Epithelial cell of prostate (primary cell): ENCODE measurements at regions not wholly inside any gene's neighbourhood (a gene's known extent, or its start where the extent isn't known, plus 50 kb on each side); places are given as distances from the start of the nearest gene placed in this dataset.

Experiments used
- DNase-seq: peaks from one replicate; pipeline ENCODE4 v3.0.0-alpha.2; 2011; ENCODE audit warnings: low read depth, low spot score
- H3K27ac ChIP-seq: fragments of 450-650 bp; 2 replicates; pipeline ENCODE4 v1.5.1; 2017; ENCODE audit warnings: mild to moderate bottlenecking

DNA sequence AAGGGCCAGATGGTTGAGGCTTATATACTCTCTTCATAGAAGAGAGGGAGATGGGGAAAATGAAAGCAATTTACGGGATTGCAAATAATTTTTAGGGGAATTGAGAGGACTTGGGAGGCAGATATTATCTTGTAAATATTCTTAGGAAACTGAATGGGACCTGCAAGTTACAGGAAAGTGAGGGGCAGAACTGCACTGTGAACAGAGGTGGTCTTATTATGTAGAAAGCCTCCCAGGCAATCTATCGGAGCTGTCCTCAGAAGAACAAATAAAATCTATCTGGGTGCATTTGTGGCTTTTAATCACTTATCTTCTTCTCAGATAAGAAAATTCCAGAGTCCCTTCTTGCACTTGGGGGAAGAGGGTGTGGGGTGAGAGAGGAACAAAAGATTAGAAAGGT, 223.5 kb downstream of the RHOU start:
- H3K27ac ChIP-seq = no peak overlapping the region
- no peak for DNase-seq

DNA sequence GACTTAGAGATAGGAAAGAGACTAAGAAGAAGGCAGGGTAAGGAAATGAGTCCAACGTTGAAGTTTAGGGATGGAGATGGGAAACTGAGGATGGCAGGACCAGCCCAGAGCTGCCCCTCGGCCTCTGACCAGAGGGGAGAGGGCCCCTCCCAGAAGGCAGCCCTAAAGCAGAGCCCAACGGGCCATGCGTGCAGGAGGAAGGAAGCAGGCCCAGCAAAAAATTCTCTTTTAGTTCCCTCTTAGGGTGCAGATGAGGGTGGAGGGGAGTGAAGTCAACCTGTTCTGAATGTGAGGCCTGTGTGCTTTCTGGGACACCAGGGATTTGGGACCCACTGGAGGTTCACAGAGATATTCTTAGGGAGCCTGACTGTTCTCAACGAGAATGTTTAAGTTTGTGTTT, 225.4 kb downstream of the RHOU start:
- DNase-seq = no peak
- H3K27ac ChIP-seq = no peak overlapping the region

DNA sequence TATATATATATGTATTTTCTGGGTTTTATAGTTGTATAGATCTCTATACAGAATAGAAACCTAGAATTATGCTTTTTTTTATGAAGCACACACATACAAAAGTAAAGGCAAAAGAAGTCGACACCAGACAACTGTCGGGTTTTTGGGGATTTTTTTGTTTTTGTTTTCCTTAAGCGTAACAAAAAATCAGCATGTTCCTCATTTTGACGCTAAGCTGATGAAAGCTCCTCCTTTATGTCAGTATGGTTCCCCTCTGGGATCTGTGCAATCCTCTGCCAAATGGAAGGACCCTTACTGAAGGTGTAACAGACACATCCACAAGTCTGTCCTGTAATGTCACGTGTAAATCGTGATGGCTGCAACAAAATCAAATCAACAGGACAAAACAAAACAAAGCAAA, 226.2 kb downstream of the RHOU start:
- no peak for DNase-seq
- no peak overlapping the region for H3K27ac ChIP-seq

DNA sequence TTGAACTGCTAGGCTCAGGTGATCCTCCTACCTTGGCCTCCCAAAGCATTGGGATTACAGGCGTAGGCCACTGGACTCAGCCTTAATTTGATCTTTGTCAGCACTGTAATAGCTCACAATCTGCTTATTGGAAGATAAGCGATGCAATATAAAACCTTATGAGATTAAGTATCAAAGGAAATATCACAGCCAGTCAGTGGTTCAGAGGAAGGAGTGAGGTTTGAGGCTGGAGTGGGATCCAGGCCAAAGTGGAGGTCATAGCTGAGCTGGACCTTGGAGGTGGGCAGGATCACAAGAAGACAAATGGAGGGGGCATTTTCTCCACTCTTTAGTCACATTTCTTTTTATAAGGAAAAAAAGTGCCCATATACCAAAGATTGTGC, 228.5 kb downstream of the RHOU start:
- no peak for DNase-seq
- peak overlapping the region; percentile 46 for H3K27ac ChIP-seq

DNA sequence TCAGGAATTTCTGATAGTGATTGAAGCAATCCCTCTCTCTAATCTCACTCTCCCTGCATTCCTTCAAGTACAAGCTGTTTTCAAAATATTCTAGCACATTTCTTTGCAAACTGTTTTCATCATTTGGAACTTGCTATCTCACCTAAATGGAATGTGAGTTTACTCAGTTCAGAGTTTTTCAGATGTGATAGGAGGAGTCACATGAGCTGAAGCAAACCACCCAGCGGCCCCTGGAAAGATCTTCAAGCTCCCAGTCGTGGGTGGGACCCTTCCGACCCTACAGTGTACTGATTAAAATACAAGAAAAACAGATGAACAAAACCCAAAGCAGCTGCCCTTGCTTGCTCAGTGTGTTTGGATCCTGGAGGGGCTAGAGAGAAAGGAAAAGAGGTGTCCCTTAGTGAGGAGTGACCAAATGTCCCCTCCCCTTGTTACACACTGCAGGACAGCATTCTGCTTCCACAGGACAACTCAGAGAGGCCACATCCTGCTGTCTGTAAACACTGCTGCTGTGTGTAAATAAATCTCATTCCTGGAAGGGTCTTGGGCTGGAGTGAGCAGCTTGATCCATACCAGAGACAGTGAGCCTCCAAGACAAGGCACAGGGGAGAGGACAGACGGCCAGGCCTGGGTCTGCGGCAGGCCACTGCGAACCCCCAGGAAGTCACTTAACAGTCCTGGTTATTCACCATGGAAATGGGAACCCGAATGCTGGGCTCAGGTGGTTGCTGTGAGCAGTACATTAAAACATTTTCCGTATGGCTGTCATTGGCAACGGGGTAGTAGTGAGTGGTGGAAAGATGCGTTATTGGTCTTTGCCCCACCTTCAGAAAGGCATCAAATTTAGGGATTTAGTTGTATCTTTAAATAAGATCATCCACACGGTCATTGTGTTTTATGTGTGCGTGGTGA, 229.2 kb downstream of the RHOU start:
- no peak for DNase-seq
- H3K27ac ChIP-seq = peak overlapping the region; percentile 46

DNA sequence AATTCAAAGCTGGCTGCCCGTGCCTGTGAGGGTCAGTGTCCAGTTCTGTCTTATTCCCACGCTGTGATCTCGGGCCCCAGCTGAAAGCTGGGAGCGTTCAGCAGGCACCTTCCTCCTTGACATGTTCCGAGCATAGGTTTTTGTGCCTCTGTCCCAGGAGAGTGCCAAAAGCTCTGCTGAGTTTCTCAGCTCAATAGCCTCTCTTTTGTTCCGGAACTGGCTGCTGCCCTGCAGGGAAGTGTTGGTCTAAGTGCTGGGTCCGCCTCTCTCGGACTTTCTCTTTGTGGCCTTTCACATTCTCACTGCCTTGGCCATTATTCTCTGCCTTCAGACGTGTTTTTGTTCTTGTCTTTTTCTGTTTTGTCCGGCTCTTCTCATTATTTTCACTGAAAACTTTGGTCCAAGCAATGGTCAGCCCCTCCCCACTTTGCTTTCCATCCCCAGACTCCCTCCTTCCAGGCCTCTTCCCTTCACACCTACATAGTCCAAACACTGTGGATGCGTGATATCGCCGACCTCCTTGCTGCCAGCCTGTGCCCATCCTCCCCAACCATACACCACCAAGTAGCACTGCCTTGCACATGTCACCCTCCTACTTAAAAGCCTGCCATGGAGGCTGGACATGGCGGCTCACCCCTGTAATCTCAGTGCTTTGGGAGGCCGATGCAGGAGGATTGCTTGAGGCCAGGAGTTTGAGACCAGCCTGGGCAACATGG, 233.8 kb downstream of the RHOU start:
- DNase-seq = no peak
- H3K27ac ChIP-seq = no peak overlapping the region

DNA sequence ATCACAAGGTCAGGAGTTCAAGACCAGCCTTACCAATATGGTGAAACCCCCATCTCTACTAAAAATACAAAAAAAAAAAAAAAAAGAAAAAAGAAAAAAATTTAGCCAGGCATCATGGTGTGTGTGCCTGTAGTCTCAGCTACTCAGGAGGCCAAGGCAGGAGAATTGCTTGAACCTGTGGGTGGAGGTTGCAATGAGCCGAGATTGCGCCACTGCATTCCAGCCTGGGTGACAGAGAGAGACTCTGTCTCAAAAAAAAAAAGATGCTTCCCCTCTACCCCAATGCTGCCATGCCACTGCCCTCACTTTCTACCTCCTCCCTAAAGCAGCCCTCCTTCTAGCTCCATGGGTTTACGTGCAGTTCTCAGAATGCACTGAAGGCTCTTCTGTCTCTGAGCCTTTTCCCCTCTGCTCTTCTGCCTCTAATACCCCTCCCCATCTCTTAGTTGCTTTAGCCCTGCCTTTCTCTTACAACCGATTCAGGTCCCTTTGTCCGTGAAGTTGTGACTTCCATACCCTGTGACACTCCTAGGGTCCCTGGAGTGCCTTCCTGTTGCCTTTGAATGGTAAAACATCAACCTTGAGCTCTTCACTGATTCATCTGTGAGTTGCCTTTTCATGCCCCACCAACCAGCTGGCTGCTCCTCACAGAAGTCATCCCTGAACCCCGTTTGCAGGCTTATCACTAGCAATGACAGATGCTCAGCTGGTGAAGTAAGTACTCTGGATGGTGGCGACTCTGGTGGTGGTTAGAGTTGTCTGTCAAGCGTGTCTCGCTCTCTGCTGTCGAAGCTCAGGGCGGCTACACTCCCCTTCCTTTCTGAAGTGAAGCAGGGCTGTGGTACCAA, 234.9 kb downstream of the RHOU start:
- no peak for DNase-seq

DNA sequence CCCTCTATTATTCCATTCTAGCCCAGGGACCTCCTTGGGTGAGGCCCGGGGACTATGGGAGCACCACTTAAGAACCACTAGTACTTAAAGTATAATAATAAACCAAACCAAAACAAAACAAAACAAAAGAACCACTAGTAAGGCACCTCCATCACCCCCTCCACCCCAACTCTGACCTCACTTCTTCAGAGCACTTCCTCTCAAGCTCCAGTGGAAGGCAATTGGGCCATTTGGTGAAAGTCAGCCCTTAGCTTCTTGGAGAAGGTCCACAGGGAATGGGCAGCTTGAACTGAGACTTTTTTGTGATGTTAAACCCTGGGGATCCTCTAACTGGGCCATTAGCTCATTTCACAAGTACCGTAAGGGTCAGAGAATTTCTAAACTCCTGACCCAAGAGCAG, 237.3 kb downstream of the RHOU start:
- H3K27ac ChIP-seq = no peak overlapping the region

More for the DNA sequence above, 234.9 kb downstream of the RHOU start:
- H3K27ac ChIP-seq = no peak overlapping the region

DNA sequence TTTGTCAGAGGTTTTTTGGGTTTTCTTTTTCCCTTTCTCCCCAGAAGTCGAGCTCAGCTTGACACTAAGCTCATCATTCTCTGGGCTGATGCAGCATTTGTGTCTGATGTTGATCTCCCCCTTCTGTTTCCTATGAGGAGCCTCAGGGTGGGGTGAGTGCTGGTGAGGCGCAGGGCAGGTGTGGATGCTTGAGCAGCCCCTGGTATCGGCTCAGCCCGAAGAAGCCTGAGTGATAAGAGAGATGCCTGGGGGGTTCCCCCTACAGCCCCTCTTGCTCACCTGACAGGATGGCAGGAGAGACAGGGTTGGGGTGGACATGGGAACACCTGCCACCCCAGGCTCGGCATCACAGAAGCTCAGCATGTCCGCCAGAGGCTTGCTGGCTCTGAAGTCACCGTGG, 239.0 kb downstream of the RHOU start:
- H3K27ac ChIP-seq = no peak overlapping the region
- DNase-seq = no peak

More for the DNA sequence above, 237.3 kb downstream of the RHOU start:
- no peak for DNase-seq

DNA sequence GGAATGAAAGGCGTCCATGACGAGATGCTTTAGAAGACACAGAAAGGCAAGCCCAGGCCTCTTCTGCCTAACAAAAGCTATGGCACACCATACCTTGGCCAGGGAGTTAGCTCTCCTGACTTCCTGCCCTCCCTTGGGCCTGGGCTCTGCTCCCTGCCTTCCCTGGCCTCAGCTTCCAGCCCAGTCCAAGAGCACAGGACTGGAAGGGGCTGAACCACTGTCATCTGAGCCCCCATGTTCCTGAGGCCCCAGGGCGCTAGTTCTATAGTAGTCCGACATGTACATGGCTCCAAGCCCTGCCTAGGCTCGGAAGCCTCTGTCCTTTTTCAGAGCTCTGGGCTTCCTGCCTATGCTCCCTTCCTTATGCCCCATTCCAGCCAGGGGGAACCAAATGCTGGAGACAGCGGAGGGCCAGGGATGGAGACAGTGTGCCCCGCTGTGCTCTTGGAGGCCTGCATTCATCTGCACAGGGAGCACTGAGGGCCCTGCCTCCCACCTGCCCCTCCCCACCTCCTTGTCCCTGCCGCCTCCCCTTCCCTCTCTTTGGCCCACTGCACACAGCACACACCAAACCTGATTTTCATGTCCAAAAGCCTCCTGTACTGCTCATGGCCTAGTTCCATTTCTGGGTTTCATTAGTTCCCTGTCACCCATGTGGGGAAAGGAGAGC, 240.1 kb downstream of the RHOU start:
- H3K27ac ChIP-seq = no peak overlapping the region
- no peak for DNase-seq

DNA sequence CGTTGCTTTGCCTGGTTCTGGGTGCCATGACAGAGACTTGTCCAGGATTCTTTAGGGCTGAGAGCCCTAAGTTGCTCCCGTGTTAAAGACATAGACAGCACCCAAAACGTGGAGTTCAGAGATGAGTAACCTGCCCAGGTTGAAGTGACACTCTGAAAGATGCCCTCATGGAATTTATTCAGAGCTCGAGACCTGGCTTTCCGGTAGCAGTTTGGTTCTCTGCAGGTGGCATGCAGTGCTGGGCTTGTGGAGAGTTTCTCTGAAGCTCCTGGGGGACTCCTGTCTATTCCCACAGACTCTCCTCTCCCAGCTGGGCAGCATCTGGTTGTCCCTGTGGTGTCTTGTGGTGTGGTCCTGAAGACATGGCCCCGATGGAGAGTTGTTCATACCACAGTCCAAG, 241.0 kb downstream of the RHOU start:
- DNase-seq = no peak
- no peak overlapping the region for H3K27ac ChIP-seq

DNA sequence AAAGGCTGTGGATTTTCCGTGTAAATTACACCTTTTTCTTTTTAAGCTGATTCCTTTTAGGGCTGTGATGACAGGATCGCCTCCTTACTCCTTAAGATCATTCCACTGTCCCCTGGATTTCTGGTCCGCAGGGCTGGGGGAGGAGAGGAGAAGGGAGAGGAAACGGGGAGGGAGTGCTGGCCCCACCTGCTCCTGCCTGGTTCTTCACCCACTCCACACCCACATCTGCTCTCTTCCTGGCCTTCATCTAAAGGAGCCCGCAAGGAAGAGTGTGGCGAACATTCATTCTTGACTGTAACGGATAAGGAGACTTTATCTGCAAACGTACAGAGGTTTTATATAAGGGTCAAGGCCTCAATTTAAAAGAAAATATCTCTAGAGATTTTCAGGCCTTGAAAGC, 242.0 kb downstream of the RHOU start:
- H3K27ac ChIP-seq = no peak overlapping the region
- no peak for DNase-seq

DNA sequence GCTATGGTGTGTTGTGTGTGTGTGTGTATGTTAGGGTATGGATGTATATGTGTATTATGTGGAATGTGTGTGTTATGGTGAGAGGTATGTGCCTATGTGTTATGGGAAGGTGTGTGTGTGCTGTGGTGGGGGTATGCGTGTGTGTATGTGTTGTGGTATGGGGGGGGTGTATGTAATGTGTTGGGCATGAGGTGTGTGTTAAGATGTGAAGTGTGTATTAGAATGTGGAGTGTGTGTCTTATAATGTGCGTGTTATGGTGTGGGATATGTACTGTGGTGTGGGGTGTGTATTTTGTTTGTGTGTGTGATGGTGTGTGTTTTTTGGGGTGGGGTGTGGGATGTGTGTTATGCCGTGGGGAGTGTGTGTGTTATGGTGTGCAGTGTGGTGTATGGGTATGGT, 242.5 kb downstream of the RHOU start:
- no peak for DNase-seq

DNA sequence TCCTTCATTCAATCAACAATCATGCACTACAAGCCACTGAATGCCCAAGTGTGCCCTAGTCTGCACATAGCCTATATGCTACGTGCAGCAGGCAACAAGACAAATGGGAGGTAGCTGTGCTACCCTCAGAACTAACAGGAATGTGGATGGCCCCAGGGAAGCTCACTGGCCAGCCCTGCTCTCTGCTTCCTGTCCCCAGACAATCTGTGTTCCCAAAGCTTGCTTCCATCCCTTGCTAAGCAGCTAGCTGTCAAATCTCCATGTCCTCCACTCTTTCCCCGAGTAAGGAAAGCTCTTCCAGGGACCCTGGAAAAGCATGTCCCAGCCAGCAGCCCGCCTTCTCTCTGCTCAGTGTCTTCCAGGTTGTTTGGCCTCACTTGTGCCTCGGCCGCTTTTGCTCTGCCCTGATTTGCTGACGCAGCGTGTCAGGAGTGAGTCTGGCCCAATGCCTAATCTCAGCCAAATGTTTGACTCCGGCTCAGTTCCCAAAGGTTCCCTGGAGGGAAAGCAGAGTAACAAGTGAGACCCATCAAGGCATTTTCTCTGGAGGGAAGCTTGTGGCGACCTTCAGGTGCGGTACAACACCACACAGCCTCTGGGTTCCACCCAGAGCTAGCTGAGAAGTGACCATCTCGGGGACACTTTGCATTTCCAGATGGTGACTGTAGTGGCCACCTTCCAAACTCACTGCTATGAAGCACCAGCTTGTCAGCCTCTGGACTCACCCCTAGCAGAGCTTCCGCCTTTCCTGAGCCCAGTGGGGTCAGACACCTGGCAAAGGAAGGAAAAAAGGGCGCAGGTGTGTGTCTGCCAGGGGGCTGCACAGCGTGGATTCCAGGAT, 243.4 kb downstream of the RHOU start:
- no peak for DNase-seq
- H3K27ac ChIP-seq = no peak overlapping the region

More for the DNA sequence above, 242.5 kb downstream of the RHOU start:
- no peak overlapping the region for H3K27ac ChIP-seq

DNA sequence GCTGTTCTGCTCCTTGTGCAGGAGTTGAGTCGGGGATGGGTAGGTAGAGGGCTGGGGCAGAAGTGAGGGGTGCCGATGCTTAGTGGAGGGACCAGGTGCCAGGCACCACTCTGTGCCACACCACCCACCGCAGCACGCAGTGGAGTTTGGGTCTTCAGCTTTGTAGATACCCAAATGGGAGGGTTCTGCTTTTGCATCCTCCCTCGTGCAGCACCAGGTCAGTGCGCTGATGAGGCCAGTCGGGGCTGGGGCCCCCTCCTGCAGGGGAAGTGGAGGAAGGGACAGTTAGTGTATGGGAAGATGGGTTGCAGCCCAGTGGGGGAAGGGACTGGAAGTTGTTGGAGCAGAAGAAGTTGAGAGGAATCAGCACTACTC, 244.0 kb downstream of the RHOU start:
- DNase-seq = no peak
- H3K27ac ChIP-seq = no peak overlapping the region

DNA sequence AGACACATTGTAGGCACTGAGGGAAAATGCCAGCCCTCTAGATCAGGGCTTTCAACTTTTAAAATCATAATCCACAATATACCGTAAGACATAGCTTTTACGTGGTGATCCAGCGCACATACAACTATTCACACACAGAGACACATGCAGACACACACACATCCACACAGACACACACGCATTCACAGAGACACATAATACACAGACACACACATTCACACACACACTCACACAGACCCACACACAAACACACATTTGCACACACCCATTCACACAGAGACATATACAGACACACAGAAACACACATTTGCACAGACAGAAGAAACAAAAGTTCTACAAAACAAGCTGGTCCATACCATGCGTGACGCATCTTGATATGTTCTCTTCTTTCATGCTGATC, 244.5 kb downstream of the RHOU start:
- no peak for DNase-seq
- no peak overlapping the region for H3K27ac ChIP-seq

DNA sequence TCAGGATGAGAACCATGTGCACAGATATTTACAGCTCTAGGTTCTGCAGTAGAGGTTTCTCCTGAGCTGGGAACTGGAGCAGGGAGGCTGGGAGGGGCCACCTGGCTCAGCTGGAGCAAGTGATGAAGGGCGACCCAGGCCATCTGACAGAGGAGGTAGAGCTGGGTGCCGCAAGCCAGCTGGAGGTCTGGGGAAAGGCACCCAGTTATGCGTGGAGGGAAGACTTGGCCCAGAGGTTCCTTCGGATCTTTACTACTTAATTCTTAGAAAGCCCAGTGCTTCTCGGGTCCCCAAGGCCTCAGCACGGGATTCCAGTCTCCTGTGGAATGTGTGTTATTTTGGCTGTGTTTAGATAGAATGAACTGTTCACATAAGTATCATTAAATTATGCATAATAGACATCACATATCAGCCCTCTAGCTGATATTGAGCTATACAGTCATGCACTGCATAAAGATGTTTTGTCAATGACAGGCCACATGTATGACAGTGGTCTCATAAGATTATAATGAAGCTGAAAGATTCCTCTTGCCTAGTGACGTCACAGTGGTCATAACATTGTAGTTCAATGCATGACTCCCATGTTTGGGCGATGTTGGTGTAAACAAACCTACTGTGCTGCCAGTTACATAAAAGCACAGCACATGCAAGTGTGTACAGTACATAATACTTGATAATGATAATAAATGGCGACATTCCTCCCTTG, 245.1 kb downstream of the RHOU start:
- no peak for DNase-seq
- H3K27ac ChIP-seq = no peak overlapping the region

DNA sequence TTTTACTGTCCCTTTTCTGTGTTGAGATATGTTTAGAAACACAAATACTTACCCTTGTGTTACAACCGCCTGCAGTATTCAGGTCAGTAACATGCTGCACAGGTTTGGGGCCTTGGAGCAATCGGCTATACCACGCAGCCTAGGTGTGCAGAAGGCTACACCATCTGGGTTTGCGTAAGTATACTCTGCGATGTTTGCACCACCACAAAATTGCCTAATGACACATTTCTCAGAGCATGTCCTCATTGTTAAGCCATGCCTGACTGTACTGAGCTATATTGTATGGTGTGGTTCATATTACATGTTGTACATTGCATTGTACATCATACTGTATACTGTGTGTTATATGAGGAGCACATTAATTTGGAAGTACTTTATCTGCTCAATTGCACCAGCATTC, 247.4 kb downstream of the RHOU start:
- H3K27ac ChIP-seq = no peak overlapping the region
- no peak for DNase-seq

DNA sequence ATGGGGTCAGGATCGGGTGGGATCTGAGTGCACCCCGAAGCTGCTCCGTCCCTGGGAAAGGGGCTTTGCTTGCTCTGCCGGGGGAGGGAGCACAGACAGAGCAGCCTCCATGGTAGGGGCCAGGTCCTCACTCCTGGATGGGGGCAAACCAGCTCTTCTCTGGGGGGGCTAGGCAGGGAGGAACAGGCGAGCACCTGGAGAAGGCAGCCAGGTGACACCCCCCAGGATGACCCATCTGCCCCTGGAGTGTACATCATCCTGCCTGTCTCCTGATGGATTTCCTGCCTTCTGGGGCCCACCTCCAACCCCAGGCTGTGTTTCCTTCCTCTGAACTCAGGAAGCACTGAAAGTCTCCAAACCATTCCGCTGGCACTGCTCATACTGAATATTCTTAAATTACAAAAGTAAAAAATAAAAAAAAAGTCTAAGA, 248.0 kb downstream of the RHOU start:
- H3K27ac ChIP-seq = no peak overlapping the region
- DNase-seq = no peak
